Progenitor cell of endocrine pancreas (in vitro differentiated cells): ENCODE measurements at regions not wholly inside any gene's neighbourhood (a gene's known extent, or its start where the extent isn't known, plus 50 kb on each side); places are given as distances from the start of the nearest gene placed in this dataset.

Experiments
- DNase-seq: peaks from one replicate; pipeline ENCODE4 v3.0.0; 2021; ENCODE audit warnings: low spot score; ENCODE audit not compliant: unreplicated experiment
- H3K27ac Mint-ChIP-seq: 2 replicates; pipeline ENCODE4 v1.8.0; 2021; ENCODE audit warnings: mild to moderate bottlenecking, moderate library complexity, mixed read lengths
- H3K27me3 Mint-ChIP-seq: 2 replicates; pipeline ENCODE4 v1.8.0; 2021; ENCODE audit warnings: mixed read lengths
- H3K36me3 Mint-ChIP-seq: 2 replicates; pipeline ENCODE4 v1.8.0; 2022; ENCODE audit warnings: mixed read lengths; ENCODE audit not compliant: insufficient read depth
- H3K4me1 Mint-ChIP-seq: 2 replicates; pipeline ENCODE4 v1.8.0; 2021; ENCODE audit warnings: low read depth, mixed read lengths
- H3K4me3 Mint-ChIP-seq: 2 replicates; pipeline ENCODE4 v1.8.0; 2021; ENCODE audit warnings: low read depth, mild to moderate bottlenecking, moderate library complexity, mixed read lengths
- H3K9me3 Mint-ChIP-seq: 2 replicates; pipeline ENCODE4 v1.8.0; 2021; ENCODE audit warnings: low read depth, mixed read lengths
- TF ChIP-seq, protein P1 (sequence below): fragments of 200-600 bp; sonication (generic); IDR thresholded peaks from one replicate; pipeline ENCODE4 v1.5.0; 2021; ENCODE audit warnings: antibody characterized with exemption, mild to moderate bottlenecking; ENCODE audit not compliant: unreplicated experiment

DNA sequence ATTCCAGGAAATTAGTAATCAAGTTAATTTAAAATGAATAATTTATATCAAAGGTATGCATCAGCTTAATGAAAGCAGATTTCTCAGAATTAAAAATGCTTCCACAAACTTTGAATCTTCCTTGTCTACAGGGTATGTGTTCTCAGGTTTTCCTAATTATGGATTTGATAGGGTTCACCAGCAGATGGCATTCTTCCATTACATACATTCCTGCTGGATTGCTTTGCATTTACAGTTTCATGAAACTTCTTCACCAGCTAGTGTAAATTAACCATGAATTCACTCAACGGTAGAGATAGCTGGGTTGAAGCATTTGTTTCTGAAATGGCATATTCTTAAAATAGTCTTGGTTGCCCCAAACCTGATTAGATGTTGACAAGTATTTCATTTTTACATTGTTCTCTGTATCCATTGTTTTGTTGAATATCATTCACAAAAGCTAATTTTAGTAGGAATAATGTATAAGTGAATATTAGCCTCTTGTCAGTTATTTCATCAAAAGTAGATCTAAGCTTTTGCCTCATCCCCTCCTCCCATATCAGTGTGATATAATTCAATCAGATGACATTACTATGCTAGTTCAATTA, 68.7 kb upstream of the WDR41 start:
- Mint-ChIP-seq H3K36me3 (no peaks in the 10 kb centered on the region), H3K27ac (no peak overlapping the region), H3K9me3 (no peaks in the 10 kb centered on the region), H3K4me1 (peaks cover 1% of the 10 kb centered on the region), H3K4me3 (no peak overlapping the region), H3K27me3 (peaks cover 2% of the 10 kb centered on the region)
- no peak for DNase-seq
- TF ChIP-seq, protein P1, sequence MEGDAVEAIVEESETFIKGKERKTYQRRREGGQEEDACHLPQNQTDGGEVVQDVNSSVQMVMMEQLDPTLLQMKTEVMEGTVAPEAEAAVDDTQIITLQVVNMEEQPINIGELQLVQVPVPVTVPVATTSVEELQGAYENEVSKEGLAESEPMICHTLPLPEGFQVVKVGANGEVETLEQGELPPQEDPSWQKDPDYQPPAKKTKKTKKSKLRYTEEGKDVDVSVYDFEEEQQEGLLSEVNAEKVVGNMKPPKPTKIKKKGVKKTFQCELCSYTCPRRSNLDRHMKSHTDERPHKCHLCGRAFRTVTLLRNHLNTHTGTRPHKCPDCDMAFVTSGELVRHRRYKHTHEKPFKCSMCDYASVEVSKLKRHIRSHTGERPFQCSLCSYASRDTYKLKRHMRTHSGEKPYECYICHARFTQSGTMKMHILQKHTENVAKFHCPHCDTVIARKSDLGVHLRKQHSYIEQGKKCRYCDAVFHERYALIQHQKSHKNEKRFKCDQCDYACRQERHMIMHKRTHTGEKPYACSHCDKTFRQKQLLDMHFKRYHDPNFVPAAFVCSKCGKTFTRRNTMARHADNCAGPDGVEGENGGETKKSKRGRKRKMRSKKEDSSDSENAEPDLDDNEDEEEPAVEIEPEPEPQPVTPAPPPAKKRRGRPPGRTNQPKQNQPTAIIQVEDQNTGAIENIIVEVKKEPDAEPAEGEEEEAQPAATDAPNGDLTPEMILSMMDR: peak; percentile 72

GRCh38 chr5:77558266-77558665, 66.2 kb upstream of the WDR41 start:
- Mint-ChIP-seq H3K4me3 (no peak overlapping the region), H3K36me3 (no peaks in the 10 kb centered on the region), H3K27ac (no peak overlapping the region), H3K27me3 (peaks cover 2% of the 10 kb centered on the region), H3K4me1 (peaks cover 1% of the 10 kb centered on the region), H3K9me3 (no peaks in the 10 kb centered on the region)
- TF ChIP-seq, protein P1: no peak
- no peak for DNase-seq

DNA sequence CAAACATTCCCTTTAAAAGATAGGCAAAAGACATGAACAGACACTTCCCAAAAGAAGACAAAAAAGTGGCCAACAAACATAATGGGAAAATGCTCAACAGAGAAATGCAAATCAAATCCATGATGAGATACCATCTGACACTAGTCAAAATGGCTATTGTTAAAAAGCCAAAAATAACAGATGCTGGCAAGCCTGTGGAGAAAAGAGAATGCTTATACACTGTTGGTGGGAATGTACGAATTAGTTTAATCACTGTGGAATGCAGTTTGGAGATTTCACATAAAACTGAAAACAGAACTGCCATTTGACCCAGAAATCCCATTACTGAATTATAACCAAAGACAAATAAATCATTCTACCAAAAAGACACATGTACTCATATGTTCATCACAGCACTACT, 58.3 kb upstream of the WDR41 start:
- no peak overlapping the region for H3K27ac Mint-ChIP-seq
- TF ChIP-seq, protein P1: no peak
- H3K27me3 Mint-ChIP-seq: no peaks in the 10 kb centered on the region
- H3K9me3 Mint-ChIP-seq: peaks cover 20% of the 10 kb centered on the region
- no peak overlapping the region for H3K4me3 Mint-ChIP-seq
- no peaks in the 10 kb centered on the region for H3K36me3 Mint-ChIP-seq
- H3K4me1 Mint-ChIP-seq: no peaks in the 10 kb centered on the region
- no peak for DNase-seq

DNA sequence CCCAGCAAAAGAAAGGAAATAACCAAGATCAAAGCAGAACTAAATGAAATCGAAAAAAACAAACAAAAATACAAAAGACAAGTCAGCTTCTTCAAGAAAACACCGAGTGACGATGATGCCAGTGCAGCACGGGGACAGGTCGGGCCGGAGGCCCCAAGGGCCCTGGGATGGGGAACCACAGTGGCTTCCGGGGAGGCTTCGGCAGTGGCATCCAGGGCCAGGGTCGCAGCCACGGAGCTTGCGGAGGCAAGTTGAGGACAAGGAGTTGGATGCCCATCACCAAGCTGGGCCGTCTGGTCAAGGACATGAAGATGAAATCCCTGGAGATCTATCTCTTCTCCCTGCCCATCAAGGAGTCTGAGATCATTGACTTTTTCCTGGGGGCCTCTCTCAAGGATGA, 53.2 kb upstream of the WDR41 start:
- Mint-ChIP-seq H3K27ac (no peak overlapping the region), H3K4me3 (no peak overlapping the region), H3K4me1 (no peaks in the 10 kb centered on the region), H3K36me3 (no peaks in the 10 kb centered on the region), H3K27me3 (no peaks in the 10 kb centered on the region), H3K9me3 (peaks cover 21% of the 10 kb centered on the region)
- TF ChIP-seq, protein P1: no peak
- no peak for DNase-seq
